HCT116 (cell line): ENCODE measurements at regions not wholly inside any gene's neighbourhood (a gene's known extent, or its start where the extent isn't known, plus 50 kb on each side); places are given as distances from the start of the nearest gene placed in this dataset.

Experiments used
- ATAC-seq: fragments of 200-7000 bp; cut with Tn5 transposase; 2 replicates; pipeline ENCODE4 v1.9.1; 2020; ENCODE audit warnings: mild to moderate bottlenecking, moderate library complexity
- BruUV-seq: library from RNA; stranded (reverse); fragments of 400-500 nt; replicated peaks from 2 replicates; lab custom pipeline; 2021; lab: Mats Ljungman, UMichigan
- CTCF ChIA-PET: fragments of 300-600 bp; sonication (Branson Sonifier 250); formaldehyde crosslinking; loops from one replicate; lab custom pipeline; 2021; ENCODE audit warnings: antibody characterized with exemption; lab: Charles Lee
- POLR2A ChIA-PET: fragments of 300-600, 350-600 bp; sonication (Branson Sonifier 250); formaldehyde crosslinking; loops from one replicate; lab custom pipeline; 2021; ENCODE audit warnings: antibody characterized with exemption; lab: Charles Lee
- RAD21 ChIA-PET, 2 experiments: fragments of 300-600 bp; sonication (Branson Sonifier 250); formaldehyde crosslinking; loops; one replicate each; lab custom pipeline; 2023; ENCODE audit warnings: low total read pairs in 2 of 2; ENCODE audit not compliant: uncharacterized antibody in 2 of 2, unreplicated experiment in 2 of 2, low non-redundant PET in 1 of 2; lab: Charles Lee
- DNase-seq: peaks from one replicate; pipeline ENCODE4 v3.0.0-alpha.2; 2010; ENCODE audit warnings: low read depth, low spot score
- H2AFZ ChIP-seq: fragments of 200-600 bp; shearing (Covaris generic), sonication (generic); 2 replicates; pipeline ENCODE4 v1.6.1; 2017; ENCODE audit warnings: low read depth, mixed run types, mixed read lengths, antibody characterized with exemption, low read length; ENCODE audit not compliant: poor library complexity, severe bottlenecking
- H3K27ac ChIP-seq: 2 replicates; pipeline ENCODE4 v1.5.1; 2012; ENCODE audit warnings: low read depth, low read length
- H3K27me3 ChIP-seq: fragments of 200-600 bp; sonication (generic); 2 replicates; pipeline ENCODE4 v1.6.1; 2016; ENCODE audit warnings: mixed run types, low read length, mixed read lengths; ENCODE audit not compliant: insufficient read depth
- H3K36me3 ChIP-seq, 2 experiments: fragments of 200-500 bp in 1 of 2; fragments of 200-600 bp in 1 of 2; sonication (Bioruptor generic) in 1 of 2; sonication (generic) in 1 of 2; 2 replicates each; pipeline versions ENCODE4 v1.5.1 to v1.6.1; 2014 to 2016; ENCODE audit warnings: low read length in 2 of 2, inconsistent platforms in 1 of 2, mixed read lengths in 1 of 2, mixed run types in 1 of 2; ENCODE audit not compliant: insufficient read depth in 2 of 2, control insufficient read depth in 1 of 2
- H3K4me1 ChIP-seq, 2 experiments: fragments of 200-600 bp in 1 of 2; sonication (generic) in 1 of 2; 2 replicates each; pipeline versions ENCODE4 v1.5.1 to v1.6.1; 2012 to 2017; ENCODE audit warnings: low read length in 2 of 2, inconsistent platforms in 1 of 2, mild to moderate bottlenecking in 1 of 2, mixed read lengths in 1 of 2, mixed run types in 1 of 2, moderate library complexity in 1 of 2; ENCODE audit not compliant: insufficient read depth in 2 of 2, control insufficient read depth in 1 of 2
- H3K4me2 ChIP-seq: fragments of 200-600 bp; sonication (generic); 2 replicates; pipeline ENCODE4 v1.6.1; 2017; ENCODE audit warnings: mixed run types, low read length, mixed read lengths
- H3K4me3 ChIP-seq, 2 experiments: fragments of 200-600 bp in 1 of 2; sonication (generic) in 1 of 2; replicated peaks in 1 of 2; 2 replicates each; pipeline ENCODE4 v1.5.1; 2011 to 2016; ENCODE audit warnings: low read length in 2 of 2, control low read depth in 1 of 2, low read depth in 1 of 2, mild to moderate bottlenecking in 1 of 2, mixed read lengths in 1 of 2, mixed run types in 1 of 2
- H3K79me2 ChIP-seq: fragments of 200-600 bp; sonication (generic); 2 replicates; pipeline ENCODE4 v1.6.1; 2017; ENCODE audit warnings: mild to moderate bottlenecking, mixed run types, low read length, moderate library complexity, mixed read lengths; ENCODE audit not compliant: insufficient read depth
- H3K9ac ChIP-seq: fragments of 200-600 bp; sonication (generic); 2 replicates; pipeline ENCODE4 v1.6.1; 2016; ENCODE audit warnings: low read length, mixed read lengths
- H3K9me2 ChIP-seq: fragments of 200-600 bp; sonication (generic), shearing (Covaris generic); 2 replicates; pipeline ENCODE4 v1.6.1; 2017; ENCODE audit warnings: mixed run types, mild to moderate bottlenecking, moderate library complexity; ENCODE audit not compliant: insufficient read depth
- H3K9me3 ChIP-seq, 2 experiments: fragments of 200-500 bp in 1 of 2; fragments of 200-600 bp in 1 of 2; sonication (Bioruptor generic) in 1 of 2; sonication (generic) in 1 of 2; 2 replicates each; pipeline ENCODE4 v1.6.1; 2014 to 2017; ENCODE audit warnings: low read length in 2 of 2, mixed read lengths in 2 of 2, inconsistent platforms in 1 of 2, low read depth in 1 of 2, mild to moderate bottlenecking in 1 of 2, mixed run types in 1 of 2, moderate library complexity in 1 of 2; ENCODE audit not compliant: control insufficient read depth in 1 of 2, insufficient read depth in 1 of 2
- H4K20me1 ChIP-seq: fragments of 200-600 bp; sonication (generic), shearing (Covaris generic); 2 replicates; pipeline ENCODE4 v1.6.1; 2017; ENCODE audit warnings: mixed run types, mild to moderate bottlenecking, moderate library complexity; ENCODE audit not compliant: insufficient read depth
- CBX3 ChIP-seq: IDR thresholded peaks from 2 replicates; pipeline ENCODE4 v1.6.1; 2012; ENCODE audit warnings: low read depth
- JUND ChIP-seq: IDR thresholded peaks from 2 replicates; pipeline ENCODE4 v1.6.1; 2012
- SIN3A ChIP-seq: IDR thresholded peaks from 2 replicates; pipeline ENCODE4 v1.6.1; 2012; ENCODE audit warnings: low read depth
- TCF7L2 ChIP-seq: IDR thresholded peaks from 2 replicates; pipeline ENCODE4 v1.7.0; 2011; ENCODE audit warnings: borderline replicate concordance, inconsistent platforms; ENCODE audit not compliant: insufficient read depth, insufficient read length; ENCODE audit errors: extremely low read depth
- ZFX ChIP-seq: fragments of 450-650 bp; IDR thresholded peaks from 2 replicates; pipeline ENCODE4 v1.6.1; 2017
- intact Hi-C: fragments of 100-400 bp; cut with micrococcal nuclease; formaldehyde crosslinking; loops from 2 replicates; pipeline ENCODE4 v1.10.0; 2022

DNA sequence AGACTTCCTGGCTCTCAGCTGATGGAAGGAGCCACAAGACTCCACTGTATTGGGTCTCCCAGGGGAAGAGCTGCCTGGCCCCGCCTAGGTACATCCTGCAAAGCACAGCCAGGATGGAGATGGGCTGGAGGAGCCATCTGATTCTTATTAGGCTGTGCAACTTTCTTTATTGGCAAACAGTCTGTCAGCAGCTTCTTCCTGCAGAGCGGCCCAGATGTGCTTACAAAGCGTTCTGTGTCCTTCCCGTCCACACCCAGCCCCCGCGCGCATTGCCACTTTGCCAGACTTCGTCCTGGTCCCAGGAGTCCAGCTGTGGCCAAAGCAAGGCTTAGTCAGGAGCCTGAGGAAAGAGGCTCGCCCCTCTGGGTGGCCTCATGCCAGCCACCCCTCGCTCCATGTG is 409.3 kb downstream of the ZNF536 start:
- DNase-seq (no peak), ATAC-seq (no peak)
- intact Hi-C loops, result loop anchor here (10.0 kb wide), 1 partner anchor 1443 kb away; no protein-coding TSS in a partner anchor
- BruUV-seq, result no TSS peak
- peaks cover 0 to 13% of the 10 kb centered on the region in 2 experiments; a peak in 2 of 4 replicates for H3K9me3 ChIP-seq
- RAD21 ChIA-PET, result no interaction called here
- TF ChIP-seq JUND (no peak), TCF7L2 (no peak)
- H3K9me2 ChIP-seq, result no peaks in the 10 kb centered on the region
- no peak overlapping the region for H3K27ac ChIP-seq
- no peaks in the 10 kb centered on the region for H3K36me3 ChIP-seq
- no peaks in the 10 kb centered on the region for H3K79me2 ChIP-seq
- no peak overlapping the region for H3K4me3 ChIP-seq
- CTCF ChIA-PET, result no interaction called here
- no peaks in the 10 kb centered on the region for H3K27me3 ChIP-seq
- POLR2A ChIA-PET, result no interaction called here
- H3K4me1 ChIP-seq, result no peaks in the 10 kb centered on the region
- H3K4me2 ChIP-seq, result no peak overlapping the region
- H2AFZ ChIP-seq, result no peak overlapping the region
- no peaks in the 10 kb centered on the region for H4K20me1 ChIP-seq
- H3K9ac ChIP-seq, result no peak overlapping the region

DNA sequence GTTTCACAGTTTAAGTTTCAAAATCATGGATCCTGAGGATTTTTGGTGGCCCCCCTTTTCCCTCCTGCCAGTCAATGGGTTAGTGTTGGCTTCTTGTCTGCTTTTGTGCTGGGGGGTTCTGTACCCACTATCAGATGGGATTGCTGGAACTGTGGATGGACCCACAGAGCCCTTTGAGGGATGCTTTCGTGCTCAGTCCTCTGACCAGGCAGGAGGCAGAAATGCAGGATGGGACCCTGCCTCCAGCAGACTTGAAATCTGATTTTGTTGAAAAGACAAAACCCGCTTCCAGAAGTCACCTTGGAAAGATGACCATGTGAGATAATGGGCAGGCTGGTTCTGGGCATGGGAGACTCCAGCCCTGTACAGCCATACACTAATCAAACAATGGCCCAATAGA is 408.9 kb downstream of the ZNF536 start:
- Histone ChIP-seq H3K4me1 (no peaks in the 10 kb centered on the region), H3K36me3 (no peaks in the 10 kb centered on the region), H3K9me3 (peaks cover 0 to 9% of the 10 kb centered on the region in 2 experiments; a peak in 2 of 4 replicates), H4K20me1 (no peaks in the 10 kb centered on the region), H3K9ac (no peak overlapping the region), H3K4me2 (no peak overlapping the region), H3K27me3 (no peaks in the 10 kb centered on the region), H2AFZ (no peak overlapping the region), H3K79me2 (no peaks in the 10 kb centered on the region), H3K4me3 (no peak overlapping the region), H3K9me2 (no peaks in the 10 kb centered on the region), H3K27ac (no peak overlapping the region)
- intact Hi-C loops, result loop anchor here (10.0 kb wide), 1 partner anchor 1444 kb away; no protein-coding TSS in a partner anchor
- CTCF ChIA-PET, result no interaction called here
- no peak for ATAC-seq
- RAD21 ChIA-PET, result no interaction called here
- BruUV-seq, result no TSS peak
- POLR2A ChIA-PET, result no interaction called here
- no peak for TF ChIP-seq CBX3
- TF ChIP-seq ZFX, result no peak
- no peak for TF ChIP-seq SIN3A
- DNase-seq, result no peak
